GM12878 (cell line): ENCODE measurements at regions not wholly inside any gene's neighbourhood (a gene's known extent, or its start where the extent isn't known, plus 50 kb on each side); places are given as distances from the start of the nearest gene placed in this dataset.
A peak's percentile ranks its signal among the peaks of the same experiment; 100 is the strongest.

Source experiments
- FOXM1 ChIP-seq: IDR thresholded peaks from 2 replicates; pipeline ENCODE4 v1.6.1; 2012; ENCODE audit warnings: low read depth, mild to moderate bottlenecking, inconsistent platforms, low read length, moderate library complexity
- MYC ChIP-seq: IDR thresholded peaks from 2 replicates; pipeline ENCODE4 v1.6.1; 2011; ENCODE audit warnings: mild to moderate bottlenecking, low read length, moderate library complexity, inconsistent platforms; ENCODE audit not compliant: insufficient read depth, insufficient replicate concordance, insufficient read length, severe bottlenecking
- POLR2A ChIP-seq: IDR thresholded peaks from 2 replicates; pipeline ENCODE4 v1.6.1; 2011; ENCODE audit warnings: low read depth, mild to moderate bottlenecking, low read length
- POU2F2 ChIP-seq: IDR thresholded peaks from 3 replicates; pipeline ENCODE4 v1.6.1; 2011; ENCODE audit warnings: low read depth, mild to moderate bottlenecking, low read length, borderline replicate concordance
- TCF12 ChIP-seq: IDR thresholded peaks from 2 replicates; pipeline ENCODE4 v1.6.1; 2011; ENCODE audit warnings: low read depth, mild to moderate bottlenecking, low read length
- TF ChIP-seq, protein P1 (sequence below): IDR thresholded peaks from 2 replicates; pipeline ENCODE4 v1.6.1; 2012; ENCODE audit warnings: low read depth, low read length, improper control_type of control experiment
- TF ChIP-seq, protein P2 (sequence below), 3 experiments: IDR thresholded peaks in 2 of 3; conservative IDR thresholded peaks in 1 of 3; 2 replicates each; pipeline ENCODE4 v1.5.1; 2011; ENCODE audit warnings: low read depth in 3 of 3, low read length in 3 of 3, mild to moderate bottlenecking in 3 of 3, control low read depth in 2 of 3, moderate library complexity in 2 of 3, inconsistent platforms in 1 of 3, mixed read lengths in 1 of 3; ENCODE audit not compliant: control insufficient read depth in 2 of 3, insufficient read depth in 1 of 3; ENCODE audit errors: extremely low read depth in 1 of 3

DNA sequence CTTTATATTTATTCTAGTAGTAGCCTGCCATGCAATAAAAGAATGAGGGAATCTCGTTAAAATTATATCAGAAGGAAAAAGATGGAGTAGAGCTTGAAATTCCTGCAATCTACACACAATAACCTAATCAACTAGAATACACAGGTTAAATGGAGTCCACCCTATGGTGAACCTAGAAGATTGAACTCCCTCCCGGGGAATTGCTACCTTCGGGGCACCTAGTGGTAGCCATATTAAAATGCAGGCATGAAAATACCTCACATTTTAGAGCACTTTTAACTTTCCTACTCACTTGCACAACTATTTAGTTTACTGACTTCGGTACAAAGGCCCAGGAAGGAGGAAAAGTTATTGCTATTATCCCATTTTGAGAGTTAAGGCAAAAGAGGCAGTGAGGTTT lies 174.5 kb downstream of the SS18 start:
- TF ChIP-seq, protein P1, sequence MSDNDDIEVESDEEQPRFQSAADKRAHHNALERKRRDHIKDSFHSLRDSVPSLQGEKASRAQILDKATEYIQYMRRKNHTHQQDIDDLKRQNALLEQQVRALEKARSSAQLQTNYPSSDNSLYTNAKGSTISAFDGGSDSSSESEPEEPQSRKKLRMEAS: no peak
- TF ChIP-seq POU2F2 (no peak), TCF12 (no peak), POLR2A (no peak), FOXM1 (no peak), MYC (no peak)
- TF ChIP-seq, protein P2, sequence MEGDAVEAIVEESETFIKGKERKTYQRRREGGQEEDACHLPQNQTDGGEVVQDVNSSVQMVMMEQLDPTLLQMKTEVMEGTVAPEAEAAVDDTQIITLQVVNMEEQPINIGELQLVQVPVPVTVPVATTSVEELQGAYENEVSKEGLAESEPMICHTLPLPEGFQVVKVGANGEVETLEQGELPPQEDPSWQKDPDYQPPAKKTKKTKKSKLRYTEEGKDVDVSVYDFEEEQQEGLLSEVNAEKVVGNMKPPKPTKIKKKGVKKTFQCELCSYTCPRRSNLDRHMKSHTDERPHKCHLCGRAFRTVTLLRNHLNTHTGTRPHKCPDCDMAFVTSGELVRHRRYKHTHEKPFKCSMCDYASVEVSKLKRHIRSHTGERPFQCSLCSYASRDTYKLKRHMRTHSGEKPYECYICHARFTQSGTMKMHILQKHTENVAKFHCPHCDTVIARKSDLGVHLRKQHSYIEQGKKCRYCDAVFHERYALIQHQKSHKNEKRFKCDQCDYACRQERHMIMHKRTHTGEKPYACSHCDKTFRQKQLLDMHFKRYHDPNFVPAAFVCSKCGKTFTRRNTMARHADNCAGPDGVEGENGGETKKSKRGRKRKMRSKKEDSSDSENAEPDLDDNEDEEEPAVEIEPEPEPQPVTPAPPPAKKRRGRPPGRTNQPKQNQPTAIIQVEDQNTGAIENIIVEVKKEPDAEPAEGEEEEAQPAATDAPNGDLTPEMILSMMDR (IDR thresholded peaks at IDR 0.05 in 2 of 3, conservative IDR thresholded peaks at IDR 0.05 in 1 of 3; ENCODE audit: control insufficient read depth in 2 of 3, extremely low read depth in 1 of 3, insufficient read depth in 1 of 3, low read depth in 3 of 3, low read length in 3 of 3): peak in 1 of 3 experiments; percentile 30; a peak in 2 of 6 replicates
